Neural cell (in vitro differentiated cells): ENCODE measurements at regions not wholly inside any gene's neighbourhood (a gene's known extent, or its start where the extent isn't known, plus 50 kb on each side); places are given as distances from the start of the nearest gene placed in this dataset.

Source experiments
- H2AFZ ChIP-seq: fragments of 200-600, 300-800 bp; sonication (generic), shearing (Covaris generic); 2 replicates; pipeline ENCODE4 v1.6.0; 2014; ENCODE audit warnings: low read depth, mild to moderate bottlenecking, antibody characterized with exemption, low read length, moderate library complexity
- H3F3A ChIP-seq: fragments of 200-600 bp; shearing (Covaris generic); 2 replicates; pipeline ENCODE4 v1.6.1; 2016; ENCODE audit warnings: mild to moderate bottlenecking, moderate library complexity, mixed read lengths, antibody characterized with exemption, low read length; ENCODE audit not compliant: insufficient read depth, poor library complexity, severe bottlenecking
- H3K27ac ChIP-seq: fragments of 200-600, 300-800 bp; sonication (generic), shearing (Covaris generic); 2 replicates; pipeline ENCODE4 v1.5.1; 2014; ENCODE audit warnings: mild to moderate bottlenecking, low read length, moderate library complexity
- H3K27me3 ChIP-seq: fragments of 300-800, 200-600 bp; sonication (generic), shearing (Covaris generic); 2 replicates; pipeline ENCODE4 v1.6.0; 2014; ENCODE audit warnings: mild to moderate bottlenecking, low read depth, low read length, moderate library complexity; ENCODE audit not compliant: insufficient read depth
- H3K36me3 ChIP-seq: fragments of 300-800, 200-600 bp; sonication (generic), shearing (Covaris generic); 2 replicates; pipeline ENCODE4 v1.5.1; 2014; ENCODE audit warnings: mild to moderate bottlenecking, antibody characterized with exemption, low read length, moderate library complexity; ENCODE audit not compliant: insufficient read depth
- H3K4me2 ChIP-seq: fragments of 300-800, 200-600 bp; sonication (generic), shearing (Covaris generic); 2 replicates; pipeline ENCODE4 v1.6.0; 2014; ENCODE audit warnings: mild to moderate bottlenecking, low read length
- H3K4me3 ChIP-seq: fragments of 300-800, 200-600 bp; sonication (generic), shearing (Covaris generic); 2 replicates; pipeline ENCODE4 v1.5.1; 2014; ENCODE audit warnings: mild to moderate bottlenecking, low read length, moderate library complexity
- H3K79me2 ChIP-seq: fragments of 200-600 bp; shearing (Covaris generic); replicated peaks from 2 replicates; pipeline ENCODE4 v1.6.0; 2014; ENCODE audit warnings: mild to moderate bottlenecking, low read length, moderate library complexity; ENCODE audit not compliant: insufficient read depth
- H3K9ac ChIP-seq: fragments of 300-800, 200-600 bp; sonication (generic), shearing (Covaris generic); 2 replicates; pipeline ENCODE4 v1.6.1; 2016; ENCODE audit warnings: mild to moderate bottlenecking, low read length, mixed read lengths
- H3K9me2 ChIP-seq: fragments of 200-600 bp; shearing (Covaris generic); 2 replicates; pipeline ENCODE4 v1.6.1; 2016; ENCODE audit warnings: mild to moderate bottlenecking, low read length, mixed read lengths; ENCODE audit not compliant: insufficient read depth
- H3K9me3 ChIP-seq: fragments of 200-600, 300-800 bp; sonication (generic), shearing (Covaris generic); 2 replicates; pipeline ENCODE4 v1.6.1; 2016; ENCODE audit warnings: mild to moderate bottlenecking, mixed run types, low read length, moderate library complexity, mixed read lengths
- H4K20me1 ChIP-seq: fragments of 200-600 bp; shearing (Covaris generic); 2 replicates; pipeline ENCODE4 v1.6.1; 2016; ENCODE audit warnings: mild to moderate bottlenecking, mixed run types; ENCODE audit not compliant: insufficient read depth
- EP300 ChIP-seq: fragments of 450-650 bp; conservative IDR thresholded peaks from 2 replicates; pipeline ENCODE4 v1.6.1; 2014; ENCODE audit warnings: antibody characterized with exemption, mild to moderate bottlenecking, moderate library complexity; ENCODE audit not compliant: poor library complexity, severe bottlenecking
- EZH2 ChIP-seq: fragments of 200-600, 300-800 bp; shearing (Covaris generic), sonication (generic); IDR thresholded peaks from 2 replicates; pipeline ENCODE4 v1.6.1; 2014; ENCODE audit warnings: antibody characterized with exemption, low read length, borderline replicate concordance, mild to moderate bottlenecking; ENCODE audit not compliant: insufficient read depth, poor library complexity, severe bottlenecking
- MXI1 ChIP-seq: fragments of 450-650 bp; conservative IDR thresholded peaks from 2 replicates; pipeline ENCODE4 v1.6.1; 2014; ENCODE audit warnings: antibody characterized with exemption, mild to moderate bottlenecking; ENCODE audit not compliant: poor library complexity, severe bottlenecking
- POLR2AphosphoS5 ChIP-seq: IDR thresholded peaks from 2 replicates; pipeline ENCODE4 v1.6.1; 2012
- RAD21 ChIP-seq: fragments of 450-650 bp; conservative IDR thresholded peaks from 2 replicates; pipeline ENCODE4 v1.6.1; 2014; ENCODE audit warnings: antibody characterized with exemption, mild to moderate bottlenecking, moderate library complexity
- REST ChIP-seq: IDR thresholded peaks from 2 replicates; pipeline ENCODE4 v1.6.1; 2012; ENCODE audit warnings: borderline replicate concordance
- SMC3 ChIP-seq: fragments of 450-650 bp; conservative IDR thresholded peaks from 2 replicates; pipeline ENCODE4 v1.6.1; 2014; ENCODE audit warnings: antibody characterized with exemption, mild to moderate bottlenecking, moderate library complexity; ENCODE audit not compliant: poor library complexity
- TAF1 ChIP-seq: IDR thresholded peaks from 2 replicates; pipeline ENCODE4 v1.6.1; 2012; ENCODE audit warnings: low read depth
- TF ChIP-seq, protein P1 (sequence below): fragments of 450-650 bp; IDR thresholded peaks from 2 replicates; pipeline ENCODE4 v1.5.1; 2014; ENCODE audit warnings: antibody characterized with exemption, mild to moderate bottlenecking, moderate library complexity; ENCODE audit not compliant: poor library complexity, severe bottlenecking

GRCh38 chr1:34283142-34283541 is 106.4 kb downstream of the C1orf94 start:
- no peak overlapping the region for H3K27ac ChIP-seq
- H3K27me3 ChIP-seq: no peaks in the 10 kb centered on the region
- no peak overlapping the region for H3K4me3 ChIP-seq
- peaks cover 4% of the 10 kb centered on the region for H3F3A ChIP-seq
- H4K20me1 ChIP-seq: no peaks in the 10 kb centered on the region
- no peak overlapping the region for H3K4me2 ChIP-seq
- TF ChIP-seq TAF1: no peak
- TF ChIP-seq MXI1: no peak
- TF ChIP-seq, protein P1, sequence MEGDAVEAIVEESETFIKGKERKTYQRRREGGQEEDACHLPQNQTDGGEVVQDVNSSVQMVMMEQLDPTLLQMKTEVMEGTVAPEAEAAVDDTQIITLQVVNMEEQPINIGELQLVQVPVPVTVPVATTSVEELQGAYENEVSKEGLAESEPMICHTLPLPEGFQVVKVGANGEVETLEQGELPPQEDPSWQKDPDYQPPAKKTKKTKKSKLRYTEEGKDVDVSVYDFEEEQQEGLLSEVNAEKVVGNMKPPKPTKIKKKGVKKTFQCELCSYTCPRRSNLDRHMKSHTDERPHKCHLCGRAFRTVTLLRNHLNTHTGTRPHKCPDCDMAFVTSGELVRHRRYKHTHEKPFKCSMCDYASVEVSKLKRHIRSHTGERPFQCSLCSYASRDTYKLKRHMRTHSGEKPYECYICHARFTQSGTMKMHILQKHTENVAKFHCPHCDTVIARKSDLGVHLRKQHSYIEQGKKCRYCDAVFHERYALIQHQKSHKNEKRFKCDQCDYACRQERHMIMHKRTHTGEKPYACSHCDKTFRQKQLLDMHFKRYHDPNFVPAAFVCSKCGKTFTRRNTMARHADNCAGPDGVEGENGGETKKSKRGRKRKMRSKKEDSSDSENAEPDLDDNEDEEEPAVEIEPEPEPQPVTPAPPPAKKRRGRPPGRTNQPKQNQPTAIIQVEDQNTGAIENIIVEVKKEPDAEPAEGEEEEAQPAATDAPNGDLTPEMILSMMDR: no peak
- TF ChIP-seq EP300: no peak
- no peak for TF ChIP-seq REST
- TF ChIP-seq SMC3: no peak
- no peak for TF ChIP-seq EZH2
- TF ChIP-seq POLR2AphosphoS5: no peak
- no peak for TF ChIP-seq RAD21
- H3K79me2 ChIP-seq: no peaks in the 10 kb centered on the region
- no peak overlapping the region for H3K9ac ChIP-seq
- no peaks in the 10 kb centered on the region for H3K9me3 ChIP-seq
- no peaks in the 10 kb centered on the region for H3K9me2 ChIP-seq
- H2AFZ ChIP-seq: no peak overlapping the region
- H3K36me3 ChIP-seq: no peaks in the 10 kb centered on the region

DNA sequence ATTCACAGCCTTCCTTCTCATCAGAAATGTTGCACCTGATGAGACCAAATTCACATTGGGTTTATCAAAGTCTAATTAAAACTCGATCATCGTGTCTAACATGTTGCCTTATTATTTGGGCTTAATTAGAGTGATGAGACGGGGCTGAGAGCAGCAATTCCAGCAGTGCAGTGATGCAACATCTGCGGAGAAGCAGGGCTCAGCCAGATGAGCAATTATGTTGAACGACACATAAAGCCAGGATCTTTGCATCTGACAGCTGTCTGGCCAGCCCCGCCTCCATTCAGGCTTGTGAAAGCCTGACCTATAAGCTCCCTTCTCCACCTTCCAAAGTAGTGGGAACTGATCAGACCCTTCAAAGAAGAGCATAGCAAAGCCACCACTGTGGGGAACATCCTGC is 109.8 kb downstream of the C1orf94 start:
- no peaks in the 10 kb centered on the region for H3K79me2 ChIP-seq
- H3K27ac ChIP-seq: peak overlapping the region; percentile 78
- peaks cover 4% of the 10 kb centered on the region for H3F3A ChIP-seq
- no peaks in the 10 kb centered on the region for H3K36me3 ChIP-seq
- H3K4me2 ChIP-seq: no peak overlapping the region
- H3K9ac ChIP-seq: peak overlapping the region; percentile 30
- H4K20me1 ChIP-seq: no peaks in the 10 kb centered on the region
- no peaks in the 10 kb centered on the region for H3K9me3 ChIP-seq
- no peak overlapping the region for H2AFZ ChIP-seq
- TF ChIP-seq RAD21: peak; percentile 15
- no peak for TF ChIP-seq SMC3
- no peak for TF ChIP-seq REST
- TF ChIP-seq TAF1: no peak
- peak; percentile 69 for TF ChIP-seq EP300
- no peak for TF ChIP-seq EZH2
- no peak for TF ChIP-seq MXI1
- peak; percentile 46 for TF ChIP-seq POLR2AphosphoS5
- TF ChIP-seq, protein P1: no peak
- H3K9me2 ChIP-seq: no peaks in the 10 kb centered on the region
- peak overlapping the region; percentile 13 for H3K4me3 ChIP-seq
- H3K27me3 ChIP-seq: no peaks in the 10 kb centered on the region
